ENCODE measurements at regions not wholly inside any gene's neighbourhood (a gene's known extent, or its start where the extent isn't known, plus 50 kb on each side); places are given as distances from the start of the nearest gene placed in this dataset.

- DNase-seq (ENCODE audit: low read depth, low spot score), result no peak
- ChIA-PET CTCF (interaction anchor here (1.4 kb wide), 1 partner anchor 40 kb away, joined by 4 read pairs; no protein-coding TSS in a partner anchor), POLR2A (no interaction called here)
- H3K4me3 ChIP-seq (ENCODE audit: low read depth, low read length), result no peak overlapping the region
- TF ChIP-seq CTCF (IDR thresholded peaks at IDR 0.05; ENCODE audit: insufficient read depth, low read length, missing control alignments), result no peak
These were observed 138.3 kb downstream of the CDC5L start for GRCh38 chr6:44525761-44526351.

GRCh38 chr6:44527181-44527580 lies 139.7 kb downstream of the CDC5L start:
- H3K4me3 ChIP-seq (ENCODE audit: low read depth, low read length), result no peak overlapping the region
- POLR2A ChIA-PET, result no interaction called here
- TF ChIP-seq CTCF (IDR thresholded peaks at IDR 0.05; ENCODE audit: insufficient read depth, low read length, missing control alignments), result no peak
- CTCF ChIA-PET, result no interaction called here
- no peak for DNase-seq (ENCODE audit: low read depth, low spot score)

GRCh38 chr6:44527583-44528369 lies 140.3 kb downstream of the CDC5L start:
- no peak overlapping the region for H3K4me3 ChIP-seq (ENCODE audit: low read depth, low read length)
- ChIA-PET CTCF (interaction anchor here (1.1 kb wide), 1 partner anchor 11 kb away, joined by 3 read pairs; no protein-coding TSS in a partner anchor), POLR2A (no interaction called here)
- TF ChIP-seq CTCF (IDR thresholded peaks at IDR 0.05; ENCODE audit: insufficient read depth, low read length, missing control alignments), result no peak
- DNase-seq (ENCODE audit: low read depth, low spot score), result no peak

- DNase-seq (ENCODE audit: low read depth, low spot score), result no peak
- no peak for TF ChIP-seq CTCF (IDR thresholded peaks at IDR 0.05; ENCODE audit: insufficient read depth, low read length, missing control alignments)
- ChIA-PET POLR2A (no interaction called here), CTCF (interaction anchor here (1.1 kb wide), 1 partner anchor 11 kb away, joined by 3 read pairs; no protein-coding TSS in a partner anchor)
- no peak overlapping the region for H3K4me3 ChIP-seq (ENCODE audit: low read depth, low read length)
These were observed 140.8 kb downstream of the CDC5L start for GRCh38 chr6:44528370-44528644.

DNA sequence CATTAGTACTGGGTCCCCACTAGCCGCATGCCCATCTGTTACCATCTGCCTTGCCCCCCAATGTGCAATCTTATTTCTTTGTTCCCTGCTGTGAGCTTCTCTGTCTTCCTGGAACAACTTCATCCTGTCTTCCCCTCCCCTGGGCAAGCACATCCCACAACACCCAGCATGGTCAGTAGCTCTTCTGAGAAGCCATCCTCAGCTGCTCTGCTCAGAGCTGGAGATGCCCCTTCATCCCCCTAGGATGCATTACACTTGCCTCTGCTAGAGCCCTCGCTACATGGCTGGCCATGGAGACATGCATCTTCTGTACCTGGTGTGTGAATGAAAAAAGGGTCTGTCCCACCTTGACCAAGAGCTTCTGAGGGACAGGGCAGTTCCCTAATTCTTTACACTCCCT lies 141.2 kb downstream of the CDC5L start:
- no peak for DNase-seq (ENCODE audit: low read depth, low spot score)
- no peak for TF ChIP-seq CTCF (IDR thresholded peaks at IDR 0.05; ENCODE audit: insufficient read depth, low read length, missing control alignments)
- CTCF ChIA-PET, result interaction anchor here (0.9 to 1.1 kb wide), 2 partner anchors 12 kb away, joined by 3 to 5 read pairs; no protein-coding TSS in a partner anchor
- H3K4me3 ChIP-seq (ENCODE audit: low read depth, low read length), result no peak overlapping the region
- POLR2A ChIA-PET, result no interaction called here

DNA sequence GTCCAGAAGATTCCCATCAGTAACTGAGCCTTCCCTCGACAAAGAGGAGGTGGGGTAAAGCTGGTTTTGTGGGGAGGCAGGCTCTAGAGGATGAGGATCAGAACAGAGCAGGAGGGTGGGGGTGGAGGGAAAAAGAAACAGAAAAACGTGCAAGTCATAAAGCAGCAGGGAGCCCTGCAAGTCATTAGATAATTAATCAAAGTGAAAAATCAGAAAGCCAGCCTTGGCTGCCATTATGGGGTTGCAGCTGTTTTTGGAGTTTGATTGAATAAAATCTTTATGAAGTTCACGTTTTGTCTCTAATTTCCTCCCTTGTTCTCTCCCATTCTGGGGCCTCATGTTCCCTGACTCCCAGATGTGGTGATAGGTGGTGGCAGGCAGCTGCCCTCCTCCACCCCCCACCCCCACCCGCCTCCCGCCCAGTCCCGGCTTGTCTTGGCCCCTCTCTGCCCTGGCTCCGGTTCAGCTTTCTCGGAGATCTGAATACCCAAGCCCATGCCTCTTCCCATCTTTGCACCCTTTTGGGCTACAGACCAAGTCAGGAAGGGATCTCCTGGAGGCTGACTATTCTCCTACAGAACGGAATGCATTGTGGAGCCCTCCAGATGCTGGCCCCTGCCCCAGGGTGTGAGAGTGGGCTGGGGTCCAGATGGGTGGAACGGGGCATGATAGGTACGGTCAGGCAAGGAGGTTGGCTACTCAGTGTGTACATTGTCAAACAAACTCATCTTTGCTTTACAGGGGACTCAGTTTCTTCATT lies 141.8 kb downstream of the CDC5L start:
- no peak overlapping the region for H3K4me3 ChIP-seq (ENCODE audit: low read depth, low read length)
- POLR2A ChIA-PET, result no interaction called here
- DNase-seq (ENCODE audit: low read depth, low spot score), result no peak
- CTCF ChIA-PET, result interaction anchor here (0.9 to 1.1 kb wide), 2 partner anchors 11 to 12 kb away, joined by 3 to 5 read pairs; no protein-coding TSS in a partner anchor
- TF ChIP-seq CTCF (IDR thresholded peaks at IDR 0.05; ENCODE audit: insufficient read depth, low read length, missing control alignments), result no peak

Measured in AG04449 (cell line).